ENCODE measurements at regions not wholly inside any gene's neighbourhood (a gene's known extent, or its start where the extent isn't known, plus 50 kb on each side); places are given as distances from the start of the nearest gene placed in this dataset.

GRCh38 chr9:89687188-89687587, 82.4 kb downstream of the GADD45G start:
- Histone ChIP-seq H4K20me1 (ENCODE audit: insufficient read depth) (no peaks in the 10 kb centered on the region), H3K9me2 (no peaks in the 10 kb centered on the region), H3K27ac (ENCODE audit: low read depth in 2 of 2, low read length in 1 of 2) (no peak overlapping the region), H3K9me3 (no peaks in the 10 kb centered on the region), H2AFZ (ENCODE audit: low read depth) (no peak overlapping the region), H3K4me1 (ENCODE audit: control insufficient read depth in 1 of 2, insufficient read depth in 2 of 2, low read depth in 1 of 2, low read length in 1 of 2) (peaks cover 0 to 29% of the 10 kb centered on the region in 2 experiments; a peak in 1 of 4 replicates), H3K36me3 (replicated peaks in 1 of 2; ENCODE audit: control insufficient read depth in 1 of 2, insufficient read depth in 2 of 2, low read length in 1 of 2) (no peaks in the 10 kb centered on the region), H3K4me2 (no peak overlapping the region), H3K4me3 (ENCODE audit: low read depth in 2 of 2, low read length in 1 of 2) (no peak overlapping the region), H3K79me2 (ENCODE audit: insufficient read depth) (no peaks in the 10 kb centered on the region), H3K27me3 (ENCODE audit: insufficient read depth) (no peaks in the 10 kb centered on the region), H3K9ac (no peak overlapping the region), H3F3A (replicated peaks; ENCODE audit: insufficient read depth) (no peaks in the 10 kb centered on the region)
- POLR2A ChIA-PET, result interaction anchor here (0.9 kb wide), 1 partner anchor 82 kb away, joined by 3 read pairs; the partner anchor contains the start of gene GADD45G
- no peak for DNase-seq
- 87% methylated on average over 3 of the region's 3 CpGs for WGBS (ENCODE audit: low lambda C conversion rate)
- no peak for TF ChIP-seq ELF1 (IDR thresholded peaks at IDR 0.05)
- TF ChIP-seq TAF1 (IDR thresholded peaks at IDR 0.05; ENCODE audit: borderline replicate concordance, low read depth, low read length), result no peak
- TF ChIP-seq GABPA (IDR thresholded peaks at IDR 0.05; ENCODE audit: low read depth), result no peak
- no peak for TF ChIP-seq CTCF (IDR thresholded peaks at IDR 0.05)
- TF ChIP-seq YY1 (IDR thresholded peaks at IDR 0.05; ENCODE audit: low read depth), result no peak
- TF ChIP-seq EZH2phosphoT487 (IDR thresholded peaks at IDR 0.05; ENCODE audit: borderline replicate concordance, low read depth), result no peak
- no peak for TF ChIP-seq TCF12 (IDR thresholded peaks at IDR 0.05)
- CTCF ChIA-PET, result interaction anchor here (1.5 to 1.8 kb wide), 2 partner anchors 24 to 84 kb away, joined by 4 to 8 read pairs; no protein-coding TSS in a partner anchor

- H3K27ac ChIP-seq (ENCODE audit: low read depth in 2 of 2, low read length in 1 of 2), result no peak overlapping the region
- H3K4me1 ChIP-seq (ENCODE audit: control insufficient read depth in 1 of 2, insufficient read depth in 2 of 2, low read depth in 1 of 2, low read length in 1 of 2), result peaks cover 0 to 29% of the 10 kb centered on the region in 2 experiments; a peak in 1 of 4 replicates
- no peaks in the 10 kb centered on the region for H3F3A ChIP-seq (replicated peaks; ENCODE audit: insufficient read depth)
- H2AFZ ChIP-seq (ENCODE audit: low read depth), result no peak overlapping the region
- H4K20me1 ChIP-seq (ENCODE audit: insufficient read depth), result no peaks in the 10 kb centered on the region
- no peaks in the 10 kb centered on the region for H3K27me3 ChIP-seq (ENCODE audit: insufficient read depth)
- no peaks in the 10 kb centered on the region for H3K9me3 ChIP-seq
- no peaks in the 10 kb centered on the region for H3K36me3 ChIP-seq (replicated peaks in 1 of 2; ENCODE audit: control insufficient read depth in 1 of 2, insufficient read depth in 2 of 2, low read length in 1 of 2)
- no peak for TF ChIP-seq IRF3 (IDR thresholded peaks at IDR 0.05; ENCODE audit: low read depth, low read length)
- no peak for TF ChIP-seq MAX (IDR thresholded peaks at IDR 0.05; ENCODE audit: low read depth)
- no peak for TF ChIP-seq TAF1 (IDR thresholded peaks at IDR 0.05; ENCODE audit: borderline replicate concordance, low read depth, low read length)
- TF ChIP-seq FOXJ3 (CRISPR knock-in tag; IDR thresholded peaks at IDR 0.05), result no peak
- no peak for TF ChIP-seq RCOR1 (IDR thresholded peaks at IDR 0.05; ENCODE audit: low read length)
- TF ChIP-seq RAD21 (IDR thresholded peaks at IDR 0.05; ENCODE audit: low read length), result no peak
- TF ChIP-seq RFX5 (IDR thresholded peaks at IDR 0.05; ENCODE audit: low read length), result no peak
- CTCF ChIA-PET, result interaction anchor here (1.3 kb wide), 1 partner anchor 84 kb away, joined by 3 read pairs; no protein-coding TSS in a partner anchor
- H3K9ac ChIP-seq, result no peak overlapping the region
- H3K4me2 ChIP-seq, result no peak overlapping the region
- H3K79me2 ChIP-seq (ENCODE audit: insufficient read depth), result no peaks in the 10 kb centered on the region
- no peaks in the 10 kb centered on the region for H3K9me2 ChIP-seq
- POLR2A ChIA-PET, result interaction anchor here (0.9 kb wide), 1 partner anchor 26 kb away, joined by 3 read pairs; no protein-coding TSS in a partner anchor
- no peak for DNase-seq
- WGBS (ENCODE audit: low lambda C conversion rate), result 60% methylated on average over 6 of the region's 6 CpGs
- H3K4me3 ChIP-seq (ENCODE audit: low read depth in 2 of 2, low read length in 1 of 2), result no peak overlapping the region
Observed at GRCh38 chr9:89687848-89688247, 83.0 kb downstream of the GADD45G start.

Measured in SK-N-SH (cell line).